WI38 (cell line): ENCODE measurements at regions not wholly inside any gene's neighbourhood (a gene's known extent, or its start where the extent isn't known, plus 50 kb on each side); places are given as distances from the start of the nearest gene placed in this dataset.

Experiments
- H3K4me3 ChIP-seq: 2 replicates; pipeline ENCODE4 v1.5.1; 2011; ENCODE audit warnings: low read depth, mild to moderate bottlenecking, control low read depth, low read length
- CTCF ChIP-seq: IDR thresholded peaks from 2 replicates; pipeline ENCODE4 v1.5.1; 2012; ENCODE audit warnings: low read depth, mild to moderate bottlenecking, control low read depth, low read length

GRCh38 chr10:105413997-105414396 is 772.9 kb downstream of the SORCS3 start:
- H3K4me3 ChIP-seq, result no peak overlapping the region
- no peak for TF ChIP-seq CTCF

- no peak overlapping the region for H3K4me3 ChIP-seq
- no peak for TF ChIP-seq CTCF
Observed at GRCh38 chr10:105409370-105409769, 768.3 kb downstream of the SORCS3 start.

- no peak for TF ChIP-seq CTCF
- H3K4me3 ChIP-seq, result no peak overlapping the region
Observed at GRCh38 chr10:105406488-105406887, 765.4 kb downstream of the SORCS3 start.

- no peak for TF ChIP-seq CTCF
- H3K4me3 ChIP-seq, result no peak overlapping the region
Observed at GRCh38 chr10:105398202-105398601, 757.1 kb downstream of the SORCS3 start.

GRCh38 chr10:105391670-105392351 is 750.7 kb downstream of the SORCS3 start:
- TF ChIP-seq CTCF, result no peak
- no peak overlapping the region for H3K4me3 ChIP-seq

- TF ChIP-seq CTCF, result no peak
- H3K4me3 ChIP-seq, result no peak overlapping the region
Observed at GRCh38 chr10:105387971-105388370, 746.9 kb downstream of the SORCS3 start.

GRCh38 chr10:105383978-105384377 is 742.9 kb downstream of the SORCS3 start:
- H3K4me3 ChIP-seq, result no peak overlapping the region
- TF ChIP-seq CTCF, result no peak
